Activated gamma-delta T cell (primary cell): ENCODE measurements at regions not wholly inside any gene's neighbourhood (a gene's known extent, or its start where the extent isn't known, plus 50 kb on each side); places are given as distances from the start of the nearest gene placed in this dataset.
"Not testable (repeated sequence)": the region's sequence is repeated elsewhere in the genome, so short reads cannot be mapped to it uniquely, and the experiment has no call there.

ENCODE experiments used
- DNase-seq: peaks from one replicate; lab custom pipeline; 2025; lab: John Stamatoyannopoulos, UW

DNA sequence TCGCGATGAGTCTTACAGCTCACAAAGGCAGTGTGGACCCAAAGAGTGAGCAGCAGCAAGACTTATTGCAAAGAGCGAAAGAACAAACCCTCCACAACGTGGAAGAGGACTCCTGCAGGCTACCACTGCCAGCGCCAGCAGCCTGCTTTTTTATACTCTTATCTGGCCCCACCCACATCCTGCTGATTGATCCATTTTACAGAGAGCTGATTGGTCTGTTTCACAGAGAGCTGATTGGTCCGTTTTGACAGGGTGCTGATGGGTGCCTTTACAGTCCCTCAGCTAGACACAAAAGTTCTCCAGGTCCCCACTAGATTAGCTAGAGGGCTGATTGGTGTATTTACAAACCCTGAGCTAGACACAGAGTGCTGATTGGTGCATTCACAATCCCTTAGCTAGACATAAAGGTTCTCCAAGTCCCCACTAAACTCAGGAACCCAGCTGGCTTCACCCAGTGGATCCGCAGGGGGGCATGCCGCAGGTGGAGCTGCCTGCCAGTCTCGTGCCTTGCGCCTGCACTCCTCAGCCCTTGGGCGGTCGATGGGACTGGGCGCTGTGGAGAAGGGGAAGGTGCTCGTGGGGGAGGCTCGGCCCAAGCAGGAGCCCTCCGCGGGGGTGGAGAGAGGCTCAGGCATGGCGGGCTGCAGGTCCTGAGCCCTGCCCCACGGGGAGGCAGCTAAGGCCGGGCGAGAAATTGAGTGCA, 75.7 kb downstream of the QDPR start:
- not testable (repeated sequence) for DNase-seq

- DNase-seq: no peak
Observed at GRCh38 chr4:17433827-17434226, 78.1 kb downstream of the QDPR start.

GRCh38 chr4:17427991-17428390, 83.9 kb downstream of the QDPR start:
- DNase-seq: no peak

DNA sequence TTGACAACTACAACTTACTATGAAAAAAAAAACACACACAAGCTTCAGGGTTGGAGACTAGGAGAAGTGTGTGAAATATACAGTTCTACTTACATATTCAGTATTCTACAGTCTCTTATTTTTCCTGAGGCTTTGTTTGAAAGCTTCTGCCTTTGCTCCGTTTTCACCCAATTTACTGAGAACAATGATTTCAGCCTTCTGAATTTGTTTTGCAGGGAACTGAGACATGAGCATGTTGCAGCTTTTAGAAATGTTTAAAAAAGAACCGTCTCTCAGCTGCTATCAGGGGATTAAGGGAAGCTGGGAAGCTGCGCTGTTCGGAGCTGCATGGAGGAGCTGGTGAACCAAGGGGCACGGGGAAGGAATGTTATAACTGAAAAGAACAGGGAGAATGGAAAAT, 85.7 kb downstream of the QDPR start:
- no peak for DNase-seq

DNA sequence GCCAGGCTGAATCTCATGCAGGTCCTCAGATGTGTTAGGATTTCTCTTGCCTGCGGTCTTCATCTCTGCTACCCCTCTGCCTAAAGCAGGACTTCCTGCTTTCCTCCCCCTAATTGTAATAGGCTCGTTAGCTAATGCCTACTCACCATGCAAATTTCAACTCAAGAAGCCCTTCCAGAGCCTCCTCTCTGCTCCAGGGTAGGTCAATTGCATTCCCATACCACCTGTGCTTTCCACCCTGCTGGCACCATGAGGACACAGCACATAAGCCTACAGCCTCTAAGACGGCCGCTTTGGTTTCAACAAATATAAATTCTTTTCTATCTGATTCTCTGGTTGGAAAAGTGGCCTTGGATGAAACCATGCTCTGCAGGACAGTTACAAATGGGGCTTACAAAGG, 93.9 kb downstream of the QDPR start:
- no peak for DNase-seq

DNA sequence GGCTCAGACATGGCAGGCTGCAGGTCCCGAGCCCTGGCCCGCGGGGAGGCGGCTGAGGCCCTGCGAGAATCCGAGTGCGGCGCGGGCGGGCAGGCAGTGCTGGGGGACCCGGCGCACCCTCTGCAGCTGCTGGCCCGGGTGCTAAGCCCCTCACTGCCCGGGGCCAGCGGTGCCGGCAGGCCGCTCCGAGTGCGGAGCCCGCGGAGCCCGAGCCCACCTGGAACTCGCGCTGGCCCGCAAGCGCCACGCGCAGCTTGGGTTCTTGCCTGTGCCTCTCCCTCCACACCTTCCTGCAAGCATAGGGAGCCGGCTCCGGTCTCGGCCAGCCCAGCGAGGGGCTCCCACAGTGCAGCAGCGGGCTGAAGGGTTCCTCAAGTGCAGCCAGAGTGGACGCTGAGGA, 97.5 kb downstream of the QDPR start:
- no peak for DNase-seq

DNA sequence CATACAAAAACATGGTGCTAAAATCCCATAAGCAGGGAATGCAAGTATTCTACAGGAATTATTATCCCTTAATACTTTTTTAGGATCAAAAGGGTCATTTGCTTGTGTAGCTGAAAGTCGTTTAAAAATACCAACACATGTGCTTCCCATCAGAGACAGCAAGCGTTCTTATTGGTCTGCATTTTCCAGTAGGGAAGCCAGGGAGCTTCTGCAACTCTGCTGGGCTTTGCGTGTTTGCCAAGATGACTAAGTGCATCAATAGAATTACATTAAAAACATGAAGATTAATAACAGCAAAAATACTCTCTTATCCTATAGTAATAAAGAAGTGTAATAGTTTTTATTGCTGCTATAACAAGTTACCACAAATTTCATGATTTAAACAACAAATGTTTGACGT, 111.2 kb downstream of the QDPR start:
- no peak for DNase-seq

- DNase-seq: no peak
Observed at GRCh38 chr4:17398805-17399204, 113.1 kb downstream of the QDPR start.

DNA sequence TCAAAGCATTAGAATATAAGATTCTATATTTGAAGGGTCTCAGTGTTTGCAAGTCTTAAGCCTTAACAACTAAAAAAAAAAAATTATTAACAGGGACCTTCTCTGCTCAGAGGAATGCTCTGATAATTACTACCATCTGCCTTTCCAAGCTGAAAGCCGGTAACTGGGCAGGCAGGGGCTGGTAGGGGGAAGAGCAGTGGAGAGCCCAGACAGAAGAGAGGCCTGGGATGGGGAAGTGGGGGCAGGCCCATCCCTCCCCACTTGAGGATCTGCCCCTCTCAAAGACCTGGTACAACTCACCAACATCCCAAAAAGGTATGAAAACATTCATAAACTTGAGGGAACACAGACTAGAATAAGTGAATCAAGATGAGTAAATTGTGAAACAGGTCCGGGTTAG, 113.9 kb downstream of the QDPR start:
- no peak for DNase-seq

- DNase-seq: no peak
Observed at GRCh38 chr4:17397611-17398010, 114.3 kb downstream of the QDPR start.

- no peak for DNase-seq
Observed at GRCh38 chr4:17385403-17385802, 126.5 kb downstream of the QDPR start.

GRCh38 chr4:17380347-17380746, 131.5 kb downstream of the QDPR start:
- no peak for DNase-seq

- DNase-seq: no peak
Observed at GRCh38 chr4:17376205-17376604, 135.7 kb downstream of the QDPR start.

DNA sequence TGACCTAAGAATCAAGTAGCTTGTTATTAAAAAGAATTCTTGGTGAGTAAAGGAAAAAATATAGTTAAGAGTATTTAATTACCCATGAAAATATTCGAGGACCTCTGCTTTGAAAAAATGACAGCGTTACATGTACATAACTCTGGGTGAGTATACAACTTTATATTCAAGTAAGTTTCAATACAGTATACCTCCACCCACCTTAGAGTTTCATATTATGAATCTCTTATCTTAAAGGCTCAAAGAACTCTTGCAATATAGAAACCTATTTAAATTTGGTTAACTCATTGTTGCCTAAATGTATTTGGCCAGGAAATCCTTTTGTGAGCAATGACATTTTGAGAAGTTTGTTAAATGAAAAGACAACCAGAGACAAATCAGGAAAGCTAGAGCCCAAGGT, 138.2 kb downstream of the QDPR start:
- no peak for DNase-seq

GRCh38 chr4:17370818-17371217, 141.1 kb downstream of the QDPR start:
- DNase-seq: no peak

GRCh38 chr4:17368408-17368807, 143.5 kb downstream of the QDPR start:
- DNase-seq: no peak

- no peak for DNase-seq
Observed at GRCh38 chr4:17367201-17367600, 144.7 kb downstream of the QDPR start.

DNA sequence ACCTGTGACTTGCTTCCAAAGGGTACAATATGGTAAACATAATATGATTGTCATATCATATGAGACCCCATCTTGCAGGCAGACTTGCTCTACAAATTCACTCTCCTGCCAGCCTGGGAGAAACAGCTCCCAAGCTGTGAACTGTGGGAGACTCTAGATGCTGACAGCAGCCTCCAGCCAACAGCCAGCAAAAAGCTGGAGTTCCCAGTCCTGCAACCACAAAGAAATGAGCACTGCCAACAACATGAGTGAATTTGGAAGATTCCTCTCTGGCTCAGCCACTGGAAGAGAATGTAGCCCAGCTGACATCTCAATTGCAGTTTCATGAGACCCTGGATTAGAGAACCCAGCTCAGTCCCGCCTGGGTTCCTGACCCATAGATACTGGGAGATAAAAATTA, 145.4 kb downstream of the QDPR start:
- no peak for DNase-seq

- no peak for DNase-seq
Observed at GRCh38 chr4:17362430-17362829, 149.5 kb downstream of the QDPR start.

GRCh38 chr4:17358241-17358640, 153.6 kb downstream of the QDPR start:
- no peak for DNase-seq

GRCh38 chr4:17356926-17357325, 155.0 kb downstream of the QDPR start:
- no peak for DNase-seq

- DNase-seq: no peak
Observed at GRCh38 chr4:17352357-17352756, 159.5 kb downstream of the QDPR start.

- no peak for DNase-seq
Observed at GRCh38 chr4:17347445-17347844, 164.4 kb downstream of the QDPR start.

GRCh38 chr4:17339376-17339775, 172.5 kb downstream of the QDPR start:
- DNase-seq: no peak
